HepG2 (cell line): ENCODE measurements at regions not wholly inside any gene's neighbourhood (a gene's known extent, or its start where the extent isn't known, plus 50 kb on each side); places are given as distances from the start of the nearest gene placed in this dataset.

Experiments used
- BHLHE40 ChIP-seq: IDR thresholded peaks from 2 replicates; pipeline ENCODE4 v1.6.1; 2011; ENCODE audit warnings: low read length, improper control_type of control experiment
- CREB3 ChIP-seq: sonication (generic); formaldehyde crosslinking; IDR thresholded peaks from 2 replicates; pipeline ENCODE4 v1.5.0; 2020; ENCODE audit warnings: missing genetic modification reagents
- ELF4 ChIP-seq: sonication (generic); formaldehyde crosslinking; IDR thresholded peaks from 2 replicates; pipeline ENCODE4 v1.5.0; 2020; ENCODE audit warnings: missing genetic modification reagents, mild to moderate bottlenecking, moderate library complexity, borderline replicate concordance
- FOXO1 ChIP-seq: sonication (generic); formaldehyde crosslinking; IDR thresholded peaks from 2 replicates; pipeline ENCODE4 v1.4.0; 2020; ENCODE audit warnings: missing genetic modification reagents
- KLF15 ChIP-seq: sonication (generic); formaldehyde crosslinking; IDR thresholded peaks from 2 replicates; pipeline ENCODE4 v1.8.1; 2023; ENCODE audit warnings: borderline replicate concordance, mild to moderate bottlenecking, inconsistent platforms, missing genetic modification reagents, mixed read lengths
- LCORL ChIP-seq, 2 experiments: fragments of 450-650 bp in 1 of 2; sonication (generic) in 1 of 2; formaldehyde crosslinking in 1 of 2; IDR thresholded peaks; 2 replicates each; pipeline versions ENCODE4 v1.5.0 to v1.6.1; 2017 to 2020; ENCODE audit warnings: antibody characterized with exemption in 1 of 2, missing genetic modification reagents in 1 of 2
- MEIS1 ChIP-seq: sonication (generic); formaldehyde crosslinking; IDR thresholded peaks from 2 replicates; pipeline ENCODE4 v1.9.0; 2021; ENCODE audit warnings: mild to moderate bottlenecking, missing genetic modification reagents, moderate library complexity, borderline replicate concordance
- NKX3-1 ChIP-seq: sonication (generic); formaldehyde crosslinking; IDR thresholded peaks from 2 replicates; pipeline ENCODE4 v1.5.0; 2020; ENCODE audit warnings: missing genetic modification reagents
- PITX1 ChIP-seq: sonication (generic); formaldehyde crosslinking; IDR thresholded peaks from 2 replicates; pipeline ENCODE4 v1.5.1; 2020; ENCODE audit warnings: mild to moderate bottlenecking, missing genetic modification reagents
- RCOR2 ChIP-seq: IDR thresholded peaks from 2 replicates; pipeline ENCODE4 v1.6.1; 2016; ENCODE audit warnings: missing biosample characterization, missing genetic modification reagents
- RXRB ChIP-seq: IDR thresholded peaks from 2 replicates; pipeline ENCODE4 v1.6.1; 2016; ENCODE audit warnings: borderline replicate concordance, missing genetic modification reagents, missing compliant biosample characterization
- ZBTB33 ChIP-seq: sonication (generic); formaldehyde crosslinking; IDR thresholded peaks from 2 replicates; pipeline ENCODE4 v1.4.0; 2020; ENCODE audit warnings: missing genetic modification reagents
- ZFX ChIP-seq: sonication (generic); formaldehyde crosslinking; IDR thresholded peaks from 2 replicates; pipeline ENCODE4 v1.4.0; 2020; ENCODE audit warnings: mild to moderate bottlenecking, low read depth, missing genetic modification reagents, moderate library complexity
- ZNF207 ChIP-seq: fragments of 450-650 bp; IDR thresholded peaks from 2 replicates; pipeline ENCODE4 v1.6.1; 2016; ENCODE audit warnings: antibody characterized with exemption, borderline replicate concordance
- ZNF343 ChIP-seq: sonication (generic); formaldehyde crosslinking; IDR thresholded peaks from 2 replicates; pipeline ENCODE4 v1.4.0; 2020; ENCODE audit warnings: mild to moderate bottlenecking, missing genetic modification reagents
- ZNF558 ChIP-seq: sonication (generic); formaldehyde crosslinking; IDR thresholded peaks from 2 replicates; pipeline ENCODE4 v1.9.0; 2022; ENCODE audit warnings: mild to moderate bottlenecking, missing genetic modification reagents, borderline replicate concordance
- ZNF563 ChIP-seq: sonication (generic); formaldehyde crosslinking; IDR thresholded peaks from 2 replicates; pipeline ENCODE4 v1.8.0; 2022; ENCODE audit warnings: mild to moderate bottlenecking, moderate library complexity, missing genetic modification reagents
- ZNF883 ChIP-seq: sonication (generic); formaldehyde crosslinking; IDR thresholded peaks from 2 replicates; pipeline ENCODE4 v1.5.1; 2020; ENCODE audit warnings: mild to moderate bottlenecking, missing genetic modification reagents; ENCODE audit errors: not compliant biosample characterization
- TF ChIP-seq, protein P1 (sequence below): sonication (generic); formaldehyde crosslinking; IDR thresholded peaks from 2 replicates; pipeline ENCODE4 v1.8.0; 2022; ENCODE audit warnings: low read depth, missing genetic modification reagents
- TF ChIP-seq, protein P2 (sequence below): sonication (generic); formaldehyde crosslinking; IDR thresholded peaks from 2 replicates; pipeline ENCODE4 v1.8.1; 2023; ENCODE audit warnings: mild to moderate bottlenecking, missing genetic modification reagents
- TF ChIP-seq, protein P3 (sequence below): sonication (generic); formaldehyde crosslinking; IDR thresholded peaks from 2 replicates; pipeline ENCODE4 v1.4.0; 2020; ENCODE audit warnings: mild to moderate bottlenecking, missing genetic modification reagents

GRCh38 chr2:31812051-31812798 lies 198.6 kb downstream of the MEMO1 start (continued):
- peak; percentile 58; the same call in 1 of the 2 replicates for TF ChIP-seq MEIS1 (CRISPR knock-in tag)
- no peak for TF ChIP-seq LCORL (IDR thresholded peaks at IDR 0.05)
- TF ChIP-seq LCORL (CRISPR knock-in tag; IDR thresholded peaks at IDR 0.05) = peak; percentile 94
- TF ChIP-seq, protein P1, sequence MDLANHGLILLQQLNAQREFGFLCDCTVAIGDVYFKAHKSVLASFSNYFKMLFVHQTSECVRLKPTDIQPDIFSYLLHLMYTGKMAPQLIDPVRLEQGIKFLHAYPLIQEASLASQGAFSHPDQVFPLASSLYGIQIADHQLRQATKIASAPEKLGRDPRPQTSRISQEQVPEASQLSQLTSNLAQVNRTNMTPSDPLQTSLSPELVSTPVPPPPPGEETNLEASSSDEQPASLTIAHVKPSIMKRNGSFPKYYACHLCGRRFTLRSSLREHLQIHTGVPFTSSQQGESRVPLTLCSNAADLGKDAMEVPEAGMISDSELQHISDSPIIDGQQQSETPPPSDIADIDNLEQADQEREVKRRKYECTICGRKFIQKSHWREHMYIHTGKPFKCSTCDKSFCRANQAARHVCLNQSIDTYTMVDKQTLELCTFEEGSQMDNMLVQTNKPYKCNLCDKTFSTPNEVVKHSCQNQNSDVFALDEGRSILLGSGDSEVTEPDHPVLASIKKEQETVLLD (CRISPR knock-in tag) = no peak
- no peak for TF ChIP-seq ZNF343 (CRISPR knock-in tag)
- peak; percentile 83 for TF ChIP-seq RXRB (CRISPR knock-in tag)
- TF ChIP-seq ELF4 (CRISPR knock-in tag) = no peak
- TF ChIP-seq, protein P2, sequence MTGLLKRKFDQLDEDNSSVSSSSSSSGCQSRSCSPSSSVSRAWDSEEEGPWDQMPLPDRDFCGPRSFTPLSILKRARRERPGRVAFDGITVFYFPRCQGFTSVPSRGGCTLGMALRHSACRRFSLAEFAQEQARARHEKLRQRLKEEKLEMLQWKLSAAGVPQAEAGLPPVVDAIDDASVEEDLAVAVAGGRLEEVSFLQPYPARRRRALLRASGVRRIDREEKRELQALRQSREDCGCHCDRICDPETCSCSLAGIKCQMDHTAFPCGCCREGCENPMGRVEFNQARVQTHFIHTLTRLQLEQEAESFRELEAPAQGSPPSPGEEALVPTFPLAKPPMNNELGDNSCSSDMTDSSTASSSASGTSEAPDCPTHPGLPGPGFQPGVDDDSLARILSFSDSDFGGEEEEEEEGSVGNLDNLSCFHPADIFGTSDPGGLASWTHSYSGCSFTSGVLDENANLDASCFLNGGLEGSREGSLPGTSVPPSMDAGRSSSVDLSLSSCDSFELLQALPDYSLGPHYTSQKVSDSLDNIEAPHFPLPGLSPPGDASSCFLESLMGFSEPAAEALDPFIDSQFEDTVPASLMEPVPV (CRISPR knock-in tag) = no peak; the same call in 1 of the 2 replicates
- TF ChIP-seq FOXO1 = peak; percentile 93
- no peak for TF ChIP-seq KLF15 (CRISPR knock-in tag)
- TF ChIP-seq RCOR2 (CRISPR knock-in tag) = no peak
- no peak for TF ChIP-seq NKX3-1 (CRISPR knock-in tag)
- TF ChIP-seq, protein P3, sequence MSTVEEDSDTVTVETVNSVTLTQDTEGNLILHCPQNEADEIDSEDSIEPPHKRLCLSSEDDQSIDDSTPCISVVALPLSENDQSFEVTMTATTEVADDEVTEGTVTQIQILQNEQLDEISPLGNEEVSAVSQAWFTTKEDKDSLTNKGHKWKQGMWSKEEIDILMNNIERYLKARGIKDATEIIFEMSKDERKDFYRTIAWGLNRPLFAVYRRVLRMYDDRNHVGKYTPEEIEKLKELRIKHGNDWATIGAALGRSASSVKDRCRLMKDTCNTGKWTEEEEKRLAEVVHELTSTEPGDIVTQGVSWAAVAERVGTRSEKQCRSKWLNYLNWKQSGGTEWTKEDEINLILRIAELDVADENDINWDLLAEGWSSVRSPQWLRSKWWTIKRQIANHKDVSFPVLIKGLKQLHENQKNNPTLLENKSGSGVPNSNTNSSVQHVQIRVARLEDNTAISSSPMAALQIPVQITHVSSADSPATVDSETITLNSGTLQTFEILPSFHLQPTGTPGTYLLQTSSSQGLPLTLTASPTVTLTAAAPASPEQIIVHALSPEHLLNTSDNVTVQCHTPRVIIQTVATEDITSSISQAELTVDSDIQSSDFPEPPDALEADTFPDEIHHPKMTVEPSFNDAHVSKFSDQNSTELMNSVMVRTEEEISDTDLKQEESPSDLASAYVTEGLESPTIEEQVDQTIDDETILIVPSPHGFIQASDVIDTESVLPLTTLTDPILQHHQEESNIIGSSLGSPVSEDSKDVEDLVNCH = no peak
- TF ChIP-seq BHLHE40 = no peak
- TF ChIP-seq ZNF883 (CRISPR knock-in tag) = no peak
- TF ChIP-seq ZNF207 = no peak
- no peak for TF ChIP-seq CREB3 (CRISPR knock-in tag)
- peak; percentile 43; the same call in 1 of the 2 replicates for TF ChIP-seq ZBTB33 (CRISPR knock-in tag)
- peak; percentile 70; the same call in 1 of the 2 replicates for TF ChIP-seq PITX1 (CRISPR knock-in tag)
- TF ChIP-seq ZNF558 (CRISPR knock-in tag) = no peak
- TF ChIP-seq ZNF563 (CRISPR knock-in tag) = no peak
- TF ChIP-seq ZFX (CRISPR knock-in tag) = 0 out of 2 replicates have a peak, but pooled peaks have one; percentile 29
